Stomach (tissue), 8 donors: ENCODE measurements at regions not wholly inside any gene's neighbourhood (a gene's known extent, or its start where the extent isn't known, plus 50 kb on each side); places are given as distances from the start of the nearest gene placed in this dataset.
A peak's percentile ranks its signal among the peaks of the same experiment; 100 is the strongest.

ENCODE experiments used
- DNase-seq, 2 donors: peaks; one replicate each; pipeline versions ENCODE4 v3.0.0 to v3.0.0-alpha.2; 2013 to 2019
- H3K27ac ChIP-seq, 5 donors: fragments of 200-600 bp in 4 of 5; sonication (generic) in 4 of 5; one replicate each; pipeline ENCODE4 v1.5.1; 2013 to 2019; ENCODE audit warnings: mild to moderate bottlenecking in 1 of 5, moderate library complexity in 1 of 5
- H3K27me3 ChIP-seq, 3 donors: fragments of 200-600 bp; sonication (generic); one replicate each; pipeline ENCODE4 v1.5.1; 2017 to 2019; ENCODE audit warnings: mixed run types in 1 of 3
- H3K36me3 ChIP-seq, 4 donors: fragments of 200-600 bp; sonication (generic); 1 replicate in 3 of 4; 2 replicates in 1 of 4; pipeline ENCODE4 v1.5.1; 2016 to 2019
- H3K4me1 ChIP-seq, 4 donors: fragments of 200-600 bp; sonication (generic); one replicate each; pipeline ENCODE4 v1.5.1; 2016 to 2019
- H3K4me3 ChIP-seq, 4 donors: fragments of 200-600 bp; sonication (generic) in 3 of 4; one replicate each; pipeline ENCODE4 v1.5.1; 2016 to 2019; ENCODE audit warnings: mild to moderate bottlenecking in 1 of 4
- H3K9me3 ChIP-seq, 4 donors: fragments of 200-600 bp; sonication (generic); one replicate each; pipeline ENCODE4 v1.5.1; 2016 to 2019
- CTCF ChIP-seq, 7 experiments: fragments of 450-650 bp in 4 of 7; fragments of 200-600 bp in 3 of 7; sonication (generic) in 3 of 7; IDR thresholded peaks; one replicate each; pipeline ENCODE4 v1.5.1; 2016 to 2019; ENCODE audit warnings: antibody characterized with exemption in 7 of 7, control low read depth in 2 of 7, mild to moderate bottlenecking in 1 of 7
- EP300 ChIP-seq: sonication (generic); formaldehyde crosslinking; IDR thresholded peaks from one replicate; pipeline ENCODE4 v1.6.1; 2017; ENCODE audit warnings: antibody characterized with exemption
- POLR2A ChIP-seq, 4 donors: fragments of 450-650 bp; IDR thresholded peaks; one replicate each; pipeline ENCODE4 v1.6.1; 2016; ENCODE audit warnings: antibody characterized with exemption in 4 of 4, control low read depth in 2 of 4, mild to moderate bottlenecking in 1 of 4, moderate library complexity in 1 of 4
- POLR2AphosphoS5 ChIP-seq, 3 donors: sonication (generic); formaldehyde crosslinking; IDR thresholded peaks; one replicate each; pipeline ENCODE4 v1.6.1; 2016; ENCODE audit warnings: antibody characterized with exemption in 3 of 3
- WGBS, 5 donors: extraction: QIAGEN DNeasy Blood & Tissue Kit in 3 of 5; methylation state at CpG; one replicate each; pipeline versions ENCODE4 v1.1.5 to v1.1.7; 2013 to 2018; 5-methylcytosine and 5-hydroxymethylcytosine counted together
- intact Hi-C: fragments of 100-400 bp; cut with DNase I; formaldehyde crosslinking; loops from one replicate; pipeline ENCODE4 v1.15.1; 2023; ENCODE audit warnings: low total_unique reads
- donor health status: healthy with polysubstance abuse.
- donor health status: Bipolar disorder and iron deficiency.
- donor health status: healthy.

- H3K4me3 ChIP-seq = no peak overlapping the region
- H3K4me1 ChIP-seq = no peaks in the 10 kb centered on the region
- H3K9me3 ChIP-seq = no peaks in the 10 kb centered on the region
- DNase-seq = no peak
- no peaks in the 10 kb centered on the region for H3K36me3 ChIP-seq
- intact Hi-C loops = no loop called here
- 72 to 81% (median 79%) methylated on average over 10 to 11 of the region's 11 CpGs for WGBS, 5 donors
- H3K27ac ChIP-seq = no peak overlapping the region
- peaks cover 0 to 46% (median 6%) of the 10 kb centered on the region in 3 donors for H3K27me3 ChIP-seq
- TF ChIP-seq POLR2A (IDR thresholded peaks at IDR 0.05) = no peak
- TF ChIP-seq EP300 = no peak
- no peak for TF ChIP-seq POLR2AphosphoS5 (IDR thresholded peaks at IDR 0.05)
- no peak for TF ChIP-seq CTCF (IDR thresholded peaks at IDR 0.05)
These were observed 164.5 kb downstream of the URI1 start for GRCh38 chr19:30106417-30107095.

- intact Hi-C loops = no loop called here
- TF ChIP-seq POLR2AphosphoS5 (IDR thresholded peaks at IDR 0.05) (no peak), CTCF (IDR thresholded peaks at IDR 0.05) (no peak), POLR2A (IDR thresholded peaks at IDR 0.05) (no peak), EP300 (no peak)
- H3K27me3 ChIP-seq = peaks cover 0 to 51% (median 8%) of the 10 kb centered on the region in 3 donors
- no peak overlapping the region for H3K27ac ChIP-seq
- H3K4me1 ChIP-seq = no peaks in the 10 kb centered on the region
- DNase-seq = no peak
- H3K4me3 ChIP-seq = no peak overlapping the region
- no peaks in the 10 kb centered on the region for H3K36me3 ChIP-seq
- WGBS, 5 donors = 36 to 41% (median 39%) methylated on average over 10 to 12 of the region's 12 CpGs
- no peaks in the 10 kb centered on the region for H3K9me3 ChIP-seq
These were observed 165.2 kb downstream of the URI1 start for GRCh38 chr19:30107251-30107650.

- H3K4me1 ChIP-seq = no peaks in the 10 kb centered on the region
- no peak for TF ChIP-seq POLR2A (IDR thresholded peaks at IDR 0.05)
- TF ChIP-seq EP300 = no peak
- TF ChIP-seq POLR2AphosphoS5 (IDR thresholded peaks at IDR 0.05) = no peak
- TF ChIP-seq CTCF (IDR thresholded peaks at IDR 0.05) = no peak
- DNase-seq = no peak
- H3K27ac ChIP-seq = no peak overlapping the region
- peaks cover 0 to 61% (median 8%) of the 10 kb centered on the region in 3 donors for H3K27me3 ChIP-seq
- WGBS, 5 donors = 53 to 75% (median 69%) methylated on average over 5 of the region's 5 CpGs
- H3K9me3 ChIP-seq = no peaks in the 10 kb centered on the region
- no peaks in the 10 kb centered on the region for H3K36me3 ChIP-seq
- H3K4me3 ChIP-seq = no peak overlapping the region
- intact Hi-C loops = no loop called here
These were observed 167.5 kb downstream of the URI1 start for GRCh38 chr19:30109565-30109964.

- Histone ChIP-seq H3K27me3 (peaks cover 0 to 62% (median 4%) of the 10 kb centered on the region in 3 donors), H3K27ac (no peak overlapping the region), H3K36me3 (no peaks in the 10 kb centered on the region), H3K9me3 (no peaks in the 10 kb centered on the region), H3K4me3 (no peak overlapping the region), H3K4me1 (no peaks in the 10 kb centered on the region)
- TF ChIP-seq POLR2AphosphoS5 (IDR thresholded peaks at IDR 0.05) = no peak
- no peak for TF ChIP-seq EP300
- TF ChIP-seq POLR2A (IDR thresholded peaks at IDR 0.05) = no peak
- no peak for TF ChIP-seq CTCF (IDR thresholded peaks at IDR 0.05)
- peak in 1 of 2 donors; percentile 30 for DNase-seq
- WGBS, 5 donors = 60 to 72% (median 61%) methylated on average over 21 to 22 of the region's 22 CpGs
- intact Hi-C loops = no loop called here
These were observed 169.2 kb downstream of the URI1 start for GRCh38 chr19:30111021-30111855.
